ENCODE measurements at regions not wholly inside any gene's neighbourhood (a gene's known extent, or its start where the extent isn't known, plus 50 kb on each side); places are given as distances from the start of the nearest gene placed in this dataset.

DNA sequence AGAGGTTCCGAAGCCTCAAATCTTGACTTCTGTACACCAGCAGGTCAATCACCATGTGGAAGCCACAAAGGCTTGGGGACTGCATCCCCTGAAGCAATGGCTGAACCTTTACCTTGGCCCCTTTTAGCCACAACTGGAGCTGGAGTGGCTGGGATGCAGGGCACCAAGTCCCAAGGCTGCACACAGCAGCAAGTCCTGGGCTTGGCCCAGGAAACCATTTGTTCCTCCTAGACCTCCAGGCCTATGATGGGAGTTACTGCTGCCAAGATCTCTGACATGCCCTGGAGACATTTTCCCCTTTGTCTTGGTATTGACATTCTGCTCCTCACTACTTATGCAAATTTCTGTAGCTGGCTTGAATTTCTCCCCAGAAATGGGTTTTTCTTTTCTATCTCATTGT lies 285.9 kb downstream of the ASXL3 start:
- ChIA-PET POLR2A (no interaction called here), CTCF (interaction anchor here (1.8 kb wide), 1 partner anchor 11 kb away, joined by 4 read pairs; no protein-coding TSS in a partner anchor)
- DNase-seq (ENCODE audit: extremely low spot score), result no peak
- TF ChIP-seq, protein P1, sequence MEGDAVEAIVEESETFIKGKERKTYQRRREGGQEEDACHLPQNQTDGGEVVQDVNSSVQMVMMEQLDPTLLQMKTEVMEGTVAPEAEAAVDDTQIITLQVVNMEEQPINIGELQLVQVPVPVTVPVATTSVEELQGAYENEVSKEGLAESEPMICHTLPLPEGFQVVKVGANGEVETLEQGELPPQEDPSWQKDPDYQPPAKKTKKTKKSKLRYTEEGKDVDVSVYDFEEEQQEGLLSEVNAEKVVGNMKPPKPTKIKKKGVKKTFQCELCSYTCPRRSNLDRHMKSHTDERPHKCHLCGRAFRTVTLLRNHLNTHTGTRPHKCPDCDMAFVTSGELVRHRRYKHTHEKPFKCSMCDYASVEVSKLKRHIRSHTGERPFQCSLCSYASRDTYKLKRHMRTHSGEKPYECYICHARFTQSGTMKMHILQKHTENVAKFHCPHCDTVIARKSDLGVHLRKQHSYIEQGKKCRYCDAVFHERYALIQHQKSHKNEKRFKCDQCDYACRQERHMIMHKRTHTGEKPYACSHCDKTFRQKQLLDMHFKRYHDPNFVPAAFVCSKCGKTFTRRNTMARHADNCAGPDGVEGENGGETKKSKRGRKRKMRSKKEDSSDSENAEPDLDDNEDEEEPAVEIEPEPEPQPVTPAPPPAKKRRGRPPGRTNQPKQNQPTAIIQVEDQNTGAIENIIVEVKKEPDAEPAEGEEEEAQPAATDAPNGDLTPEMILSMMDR (IDR thresholded peaks at IDR 0.05; ENCODE audit: control extremely low read depth, extremely low read depth, low read depth, missing control alignments), result no peak

DNA sequence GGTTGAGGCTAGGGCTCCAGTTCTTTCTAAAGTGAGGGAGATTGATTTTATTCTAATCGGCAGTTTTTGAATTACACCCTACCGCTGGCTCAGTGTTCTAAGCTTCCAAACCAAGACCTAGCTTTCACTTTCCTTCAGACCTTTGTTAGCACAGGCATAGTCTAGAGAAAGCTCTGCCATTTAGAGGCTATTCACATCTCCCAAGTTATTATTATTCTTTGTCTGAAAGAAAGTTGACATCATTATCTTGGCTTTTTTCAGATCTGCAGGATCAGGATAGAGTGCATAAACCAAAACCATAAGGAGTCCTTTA lies 276.8 kb downstream of the ASXL3 start:
- no peak for DNase-seq (ENCODE audit: extremely low spot score)
- ChIA-PET CTCF (interaction anchor here (1.4 to 2.0 kb wide), 3 partner anchors 12 to 16 kb away, joined by 3 to 10 read pairs (median 5); no protein-coding TSS in a partner anchor), POLR2A (no interaction called here)
- TF ChIP-seq, protein P1 (IDR thresholded peaks at IDR 0.05; ENCODE audit: control extremely low read depth, extremely low read depth, low read depth, missing control alignments), result no peak

DNA sequence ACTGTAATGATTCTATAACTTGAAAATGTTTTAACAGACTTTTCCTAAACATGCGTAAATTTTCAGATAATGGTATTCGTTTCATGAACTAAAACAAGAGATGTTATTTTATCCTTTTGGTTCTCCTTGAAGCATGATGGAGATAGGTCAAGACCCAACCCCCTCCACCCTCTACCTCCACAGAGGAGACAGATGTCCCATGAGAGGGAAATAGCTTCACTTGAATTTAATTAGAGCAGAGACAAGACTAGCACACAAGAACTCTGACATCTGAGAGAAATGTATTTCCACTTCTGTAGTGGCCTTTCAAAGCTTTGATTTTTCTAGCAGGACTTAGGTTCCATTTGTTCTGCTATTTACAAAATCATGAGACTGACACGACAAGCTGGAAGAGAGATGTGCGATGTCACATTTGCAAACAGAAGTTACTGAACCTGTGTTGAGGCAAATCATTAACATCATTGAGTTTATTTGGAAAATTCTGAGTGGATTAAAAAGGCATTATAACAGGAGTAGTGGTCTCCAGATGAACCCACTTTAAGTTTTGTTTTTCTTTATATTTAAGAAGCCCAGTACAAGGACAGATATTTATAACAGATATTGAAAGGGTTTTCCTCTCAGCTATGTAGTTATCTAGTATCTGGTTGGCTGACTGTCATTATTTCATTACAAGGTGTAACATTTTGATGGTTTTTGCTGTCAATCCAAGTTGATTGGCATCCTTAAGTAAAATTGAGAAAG lies 276.2 kb downstream of the ASXL3 start:
- CTCF ChIA-PET, result interaction anchor here (1.4 to 2.0 kb wide), 4 partner anchors 10 to 15 kb away, joined by 3 to 10 read pairs (median 4); no protein-coding TSS in a partner anchor

DNA sequence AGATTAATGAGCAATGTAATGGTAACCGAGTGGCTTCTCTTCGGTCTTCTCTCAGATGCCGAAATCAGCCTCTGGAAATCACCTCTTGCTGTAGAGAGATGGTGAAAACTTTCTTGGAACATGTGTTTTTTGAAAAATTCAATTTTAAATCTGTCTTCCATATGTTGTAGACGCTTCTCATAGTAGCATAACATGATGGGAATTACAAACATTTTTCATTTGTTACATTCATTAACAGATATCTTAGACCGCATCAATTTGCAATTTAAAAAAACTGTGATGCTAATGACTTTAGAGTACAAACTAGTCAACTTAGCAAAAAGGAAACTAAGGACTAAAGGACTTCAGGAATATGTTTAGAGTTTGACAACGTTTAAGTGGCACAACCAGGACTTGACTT lies 275.2 kb downstream of the ASXL3 start:
- CTCF ChIA-PET, result interaction anchor here (0.8 to 1.8 kb wide), 4 partner anchors 11 to 31 kb away, joined by 3 to 6 read pairs (median 4); no protein-coding TSS in a partner anchor
- TF ChIP-seq, protein P1 (IDR thresholded peaks at IDR 0.05; ENCODE audit: control extremely low read depth, extremely low read depth, low read depth, missing control alignments), result no peak
- POLR2A ChIA-PET, result no interaction called here
- no peak for DNase-seq (ENCODE audit: extremely low spot score)

More for the DNA sequence above, 276.2 kb downstream of the ASXL3 start:
- POLR2A ChIA-PET, result no interaction called here
- no peak for DNase-seq (ENCODE audit: extremely low spot score)
- TF ChIP-seq, protein P1 (IDR thresholded peaks at IDR 0.05; ENCODE audit: control extremely low read depth, extremely low read depth, low read depth, missing control alignments), result no peak

DNA sequence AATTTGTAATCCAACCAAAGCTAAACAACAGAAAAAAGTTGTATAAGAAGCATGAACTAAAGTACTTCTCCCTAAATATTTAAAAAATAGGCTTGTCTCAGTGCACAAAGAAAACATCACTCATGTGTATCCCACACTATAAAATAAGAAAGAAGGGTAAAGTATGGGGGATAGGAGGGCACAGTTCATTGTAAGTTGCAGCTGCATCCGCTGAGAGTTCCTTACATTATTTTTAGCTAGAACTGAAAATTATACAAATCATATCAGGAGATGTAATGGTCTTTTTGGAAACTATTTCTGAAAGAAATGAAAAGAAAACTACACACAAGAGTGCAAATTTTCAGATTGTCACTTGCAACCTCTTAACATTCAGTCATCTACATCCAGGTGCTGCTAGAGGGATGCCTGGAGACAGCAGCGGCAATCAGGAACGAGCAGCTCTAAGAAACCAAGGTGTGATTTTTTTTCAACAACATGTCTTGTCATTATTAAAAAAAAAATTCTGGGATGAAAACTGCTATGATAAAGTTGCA lies 273.6 kb downstream of the ASXL3 start:
- ChIA-PET CTCF (interaction anchor here (1.2 to 1.8 kb wide), 3 partner anchors 10 to 26 kb away, joined by 3 to 6 read pairs (median 6); no protein-coding TSS in a partner anchor), POLR2A (no interaction called here)
- TF ChIP-seq, protein P1 (IDR thresholded peaks at IDR 0.05; ENCODE audit: control extremely low read depth, extremely low read depth, low read depth, missing control alignments), result no peak
- DNase-seq (ENCODE audit: extremely low spot score), result no peak

GRCh38 chr18:33849731-33850130 lies 271.7 kb downstream of the ASXL3 start:
- POLR2A ChIA-PET, result no interaction called here
- CTCF ChIA-PET, result interaction anchor here (3.8 kb wide), 1 partner anchor 10 kb away, joined by 15 read pairs; no protein-coding TSS in a partner anchor

More at GRCh38 chr18:33849731-33850130, 271.7 kb downstream of the ASXL3 start:
- DNase-seq (ENCODE audit: extremely low spot score), result no peak
- TF ChIP-seq, protein P1 (IDR thresholded peaks at IDR 0.05; ENCODE audit: control extremely low read depth, extremely low read depth, low read depth, missing control alignments), result no peak

Data from GM10248 (cell line).